ENCODE measurements at regions not wholly inside any gene's neighbourhood (a gene's known extent, or its start where the extent isn't known, plus 50 kb on each side); places are given as distances from the start of the nearest gene placed in this dataset.

DNA sequence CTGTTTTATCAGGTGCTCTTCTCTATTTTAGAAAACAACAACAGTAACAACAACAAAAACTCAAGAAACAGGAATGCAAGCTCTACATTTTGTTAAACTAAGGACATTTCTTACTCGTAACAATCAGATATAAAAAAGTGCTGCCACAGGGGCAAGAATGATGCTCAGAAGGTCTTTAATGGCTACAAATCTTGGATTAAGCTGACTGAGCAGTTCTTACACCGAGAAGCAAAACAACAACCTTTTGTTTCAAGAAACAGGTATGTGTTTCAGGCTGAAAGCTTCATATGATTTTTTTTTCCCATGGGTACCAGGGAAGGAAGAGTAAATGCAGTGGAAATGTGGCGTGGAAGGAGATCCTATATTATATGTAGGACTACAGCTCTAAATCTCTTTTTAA lies 786.8 kb upstream of the FBXO33 start:
- 75% methylated on average over 3 of the region's 3 CpGs for WGBS
- Histone ChIP-seq H3K27me3 (ENCODE audit: control insufficient read depth in 4 of 4, insufficient read depth in 4 of 4, low read length in 3 of 4) (no peaks in the 10 kb centered on the region), H3K36me3 (ENCODE audit: control insufficient read depth in 4 of 4, insufficient read depth in 3 of 4, low read depth in 1 of 4, low read length in 3 of 4) (no peaks in the 10 kb centered on the region), H3K4me1 (ENCODE audit: control insufficient read depth in 4 of 4, insufficient read depth in 4 of 4, low read length in 3 of 4) (no peaks in the 10 kb centered on the region), H3K27ac (ENCODE audit: low read depth in 1 of 2, low read length in 2 of 2) (no peak overlapping the region), H3K9me3 (ENCODE audit: control insufficient read depth in 4 of 4, low read length in 3 of 4) (no peaks in the 10 kb centered on the region), H3K4me3 (ENCODE audit: low read depth in 1 of 3, low read length in 3 of 3) (no peak overlapping the region), H3K9ac (ENCODE audit: low read depth in 1 of 2, low read length in 2 of 2) (no peak overlapping the region)
- no peak for DNase-seq (ENCODE audit: low spot score)
- TF ChIP-seq RXRA (IDR thresholded peaks at IDR 0.05) (no peak), FOXA2 (IDR thresholded peaks at IDR 0.05) (no peak), HNF4A (conservative IDR thresholded peaks at IDR 0.05) (no peak), EGR1 (IDR thresholded peaks at IDR 0.05; ENCODE audit: low read depth in 2 of 2) (no peak), YY1 (IDR thresholded peaks at IDR 0.05) (no peak), ATF3 (IDR thresholded peaks at IDR 0.05) (no peak), REST (IDR thresholded peaks at IDR 0.05) (no peak), SP1 (IDR thresholded peaks at IDR 0.05) (no peak), TAF1 (conservative IDR thresholded peaks at IDR 0.05) (no peak), NR2F2 (IDR thresholded peaks at IDR 0.05) (no peak), FOXA1 (IDR thresholded peaks at IDR 0.05) (no peak), HNF4G (IDR thresholded peaks at IDR 0.05) (no peak), GABPA (IDR thresholded peaks at IDR 0.05 in 1 of 2, conservative IDR thresholded peaks at IDR 0.05 in 1 of 2) (no peak), RAD21 (IDR thresholded peaks at IDR 0.05) (no peak), JUND (IDR thresholded peaks at IDR 0.05) (no peak)
- TF ChIP-seq, protein P1, sequence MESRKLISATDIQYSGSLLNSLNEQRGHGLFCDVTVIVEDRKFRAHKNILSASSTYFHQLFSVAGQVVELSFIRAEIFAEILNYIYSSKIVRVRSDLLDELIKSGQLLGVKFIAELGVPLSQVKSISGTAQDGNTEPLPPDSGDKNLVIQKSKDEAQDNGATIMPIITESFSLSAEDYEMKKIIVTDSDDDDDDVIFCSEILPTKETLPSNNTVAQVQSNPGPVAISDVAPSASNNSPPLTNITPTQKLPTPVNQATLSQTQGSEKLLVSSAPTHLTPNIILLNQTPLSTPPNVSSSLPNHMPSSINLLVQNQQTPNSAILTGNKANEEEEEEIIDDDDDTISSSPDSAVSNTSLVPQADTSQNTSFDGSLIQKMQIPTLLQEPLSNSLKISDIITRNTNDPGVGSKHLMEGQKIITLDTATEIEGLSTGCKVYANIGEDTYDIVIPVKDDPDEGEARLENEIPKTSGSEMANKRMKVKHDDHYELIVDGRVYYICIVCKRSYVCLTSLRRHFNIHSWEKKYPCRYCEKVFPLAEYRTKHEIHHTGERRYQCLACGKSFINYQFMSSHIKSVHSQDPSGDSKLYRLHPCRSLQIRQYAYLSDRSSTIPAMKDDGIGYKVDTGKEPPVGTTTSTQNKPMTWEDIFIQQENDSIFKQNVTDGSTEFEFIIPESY (IDR thresholded peaks at IDR 0.05): no peak
- TF ChIP-seq, protein P2, sequence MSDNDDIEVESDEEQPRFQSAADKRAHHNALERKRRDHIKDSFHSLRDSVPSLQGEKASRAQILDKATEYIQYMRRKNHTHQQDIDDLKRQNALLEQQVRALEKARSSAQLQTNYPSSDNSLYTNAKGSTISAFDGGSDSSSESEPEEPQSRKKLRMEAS (IDR thresholded peaks at IDR 0.05): no peak
- TF ChIP-seq, protein P3, sequence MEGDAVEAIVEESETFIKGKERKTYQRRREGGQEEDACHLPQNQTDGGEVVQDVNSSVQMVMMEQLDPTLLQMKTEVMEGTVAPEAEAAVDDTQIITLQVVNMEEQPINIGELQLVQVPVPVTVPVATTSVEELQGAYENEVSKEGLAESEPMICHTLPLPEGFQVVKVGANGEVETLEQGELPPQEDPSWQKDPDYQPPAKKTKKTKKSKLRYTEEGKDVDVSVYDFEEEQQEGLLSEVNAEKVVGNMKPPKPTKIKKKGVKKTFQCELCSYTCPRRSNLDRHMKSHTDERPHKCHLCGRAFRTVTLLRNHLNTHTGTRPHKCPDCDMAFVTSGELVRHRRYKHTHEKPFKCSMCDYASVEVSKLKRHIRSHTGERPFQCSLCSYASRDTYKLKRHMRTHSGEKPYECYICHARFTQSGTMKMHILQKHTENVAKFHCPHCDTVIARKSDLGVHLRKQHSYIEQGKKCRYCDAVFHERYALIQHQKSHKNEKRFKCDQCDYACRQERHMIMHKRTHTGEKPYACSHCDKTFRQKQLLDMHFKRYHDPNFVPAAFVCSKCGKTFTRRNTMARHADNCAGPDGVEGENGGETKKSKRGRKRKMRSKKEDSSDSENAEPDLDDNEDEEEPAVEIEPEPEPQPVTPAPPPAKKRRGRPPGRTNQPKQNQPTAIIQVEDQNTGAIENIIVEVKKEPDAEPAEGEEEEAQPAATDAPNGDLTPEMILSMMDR (IDR thresholded peaks at IDR 0.05; ENCODE audit: low read depth, low read length, missing input control): no peak
